ENCODE measurements at regions not wholly inside any gene's neighbourhood (a gene's known extent, or its start where the extent isn't known, plus 50 kb on each side); places are given as distances from the start of the nearest gene placed in this dataset.

- ATAC-seq = no peak
- 0 out of 2 replicates have a peak, but pooled peaks have one; percentile 10 for TF ChIP-seq ISL1 (CRISPR knock-in tag; IDR thresholded peaks at IDR 0.05)
- TF ChIP-seq ARNTL (CRISPR knock-in tag; IDR thresholded peaks at IDR 0.05; ENCODE audit: borderline replicate concordance, low read depth) = no peak
These were observed 202.5 kb upstream of the MON1B start for GRCh38 chr16:76988526-76988925.

GRCh38 chr16:77002644-77003043 lies 188.3 kb upstream of the MON1B start:
- TF ChIP-seq TOX (CRISPR knock-in tag; IDR thresholded peaks at IDR 0.05; ENCODE audit: borderline replicate concordance) (no peak), CREB5 (CRISPR knock-in tag; IDR thresholded peaks at IDR 0.05; ENCODE audit: low read depth) (no peak), CSDC2 (CRISPR knock-in tag; IDR thresholded peaks at IDR 0.05) (no peak)
- no peak for ATAC-seq

- no peak for TF ChIP-seq RARB (CRISPR knock-in tag; IDR thresholded peaks at IDR 0.05)
- no peak for TF ChIP-seq ZFP30 (CRISPR knock-in tag; IDR thresholded peaks at IDR 0.05)
- TF ChIP-seq CREB5 (CRISPR knock-in tag; IDR thresholded peaks at IDR 0.05; ENCODE audit: low read depth) = no peak
- TF ChIP-seq ISL1 (CRISPR knock-in tag; IDR thresholded peaks at IDR 0.05) = no peak
- TF ChIP-seq ARNTL (CRISPR knock-in tag; IDR thresholded peaks at IDR 0.05; ENCODE audit: borderline replicate concordance, low read depth) = no peak
- no peak for TF ChIP-seq TSHZ2 (CRISPR knock-in tag; IDR thresholded peaks at IDR 0.05)
- no peak for TF ChIP-seq PPARA (CRISPR knock-in tag; IDR thresholded peaks at IDR 0.05; ENCODE audit: borderline replicate concordance)
- no peak for TF ChIP-seq OSR1 (CRISPR knock-in tag; IDR thresholded peaks at IDR 0.05)
- TF ChIP-seq ZFP3 (CRISPR knock-in tag; IDR thresholded peaks at IDR 0.05) = no peak
- no peak for TF ChIP-seq ZNF565 (CRISPR knock-in tag; conservative IDR thresholded peaks at IDR 0.05; ENCODE audit: low read depth)
- no peak for TF ChIP-seq SNAI2 (CRISPR knock-in tag; IDR thresholded peaks at IDR 0.05)
- ATAC-seq = no peak
These were observed 181.5 kb upstream of the MON1B start for GRCh38 chr16:77009453-77009852.

GRCh38 chr16:77014441-77014840 lies 176.5 kb upstream of the MON1B start:
- ATAC-seq = no peak
- TF ChIP-seq PATZ1 (CRISPR knock-in tag; IDR thresholded peaks at IDR 0.05; ENCODE audit: borderline replicate concordance) (no peak), ZFP3 (CRISPR knock-in tag; IDR thresholded peaks at IDR 0.05) (no peak), TOX (CRISPR knock-in tag; IDR thresholded peaks at IDR 0.05; ENCODE audit: borderline replicate concordance) (no peak), ISL1 (CRISPR knock-in tag; IDR thresholded peaks at IDR 0.05) (no peak), ZFP30 (CRISPR knock-in tag; IDR thresholded peaks at IDR 0.05) (no peak), ZNF565 (CRISPR knock-in tag; conservative IDR thresholded peaks at IDR 0.05; ENCODE audit: low read depth) (no peak), SNAI2 (CRISPR knock-in tag; IDR thresholded peaks at IDR 0.05) (no peak), TSHZ2 (CRISPR knock-in tag; IDR thresholded peaks at IDR 0.05) (no peak), CSDC2 (CRISPR knock-in tag; IDR thresholded peaks at IDR 0.05) (no peak), POU6F1 (CRISPR knock-in tag; IDR thresholded peaks at IDR 0.05; ENCODE audit: borderline replicate concordance, low read depth) (no peak), GLIS3 (CRISPR knock-in tag; IDR thresholded peaks at IDR 0.05) (no peak), ARNTL (CRISPR knock-in tag; IDR thresholded peaks at IDR 0.05; ENCODE audit: borderline replicate concordance, low read depth) (no peak)

All from SK-N-SH treated with all-trans-retinoic acid at 6 μM for 48 hours (cell line).